Neural crest cell (in vitro differentiated cells): ENCODE measurements at regions not wholly inside any gene's neighbourhood (a gene's known extent, or its start where the extent isn't known, plus 50 kb on each side); places are given as distances from the start of the nearest gene placed in this dataset.
A peak's percentile ranks its signal among the peaks of the same experiment; 100 is the strongest.

Experiments
- DNase-seq: peaks from one replicate; pipeline ENCODE4 v3.0.0; 2021; ENCODE audit warnings: low read depth, mixed read lengths, low spot score
- H3K27ac Mint-ChIP-seq: one replicate; pipeline ENCODE4 v1.8.0; 2021; ENCODE audit warnings: mild to moderate bottlenecking, mixed read lengths; ENCODE audit not compliant: unreplicated experiment
- H3K27me3 Mint-ChIP-seq: 2 replicates; pipeline ENCODE4 v1.8.0; 2021; ENCODE audit warnings: low read depth, mild to moderate bottlenecking, mixed read lengths
- H3K36me3 Mint-ChIP-seq: 2 replicates; pipeline ENCODE4 v1.8.0; 2021; ENCODE audit warnings: low read depth, mild to moderate bottlenecking, mixed read lengths
- H3K4me1 Mint-ChIP-seq: 2 replicates; pipeline ENCODE4 v1.8.0; 2021; ENCODE audit warnings: mixed read lengths
- H3K4me3 Mint-ChIP-seq: one replicate; pipeline ENCODE4 v1.8.0; 2021; ENCODE audit warnings: mild to moderate bottlenecking, mixed read lengths
- H3K9me3 Mint-ChIP-seq: 2 replicates; pipeline ENCODE4 v1.8.0; 2021; ENCODE audit warnings: mixed read lengths
- TF ChIP-seq, protein P1 (sequence below): fragments of 200-600 bp; sonication (generic); conservative IDR thresholded peaks from 2 replicates; pipeline ENCODE4 v1.5.0; 2021; ENCODE audit warnings: antibody characterized with exemption, mild to moderate bottlenecking

DNA sequence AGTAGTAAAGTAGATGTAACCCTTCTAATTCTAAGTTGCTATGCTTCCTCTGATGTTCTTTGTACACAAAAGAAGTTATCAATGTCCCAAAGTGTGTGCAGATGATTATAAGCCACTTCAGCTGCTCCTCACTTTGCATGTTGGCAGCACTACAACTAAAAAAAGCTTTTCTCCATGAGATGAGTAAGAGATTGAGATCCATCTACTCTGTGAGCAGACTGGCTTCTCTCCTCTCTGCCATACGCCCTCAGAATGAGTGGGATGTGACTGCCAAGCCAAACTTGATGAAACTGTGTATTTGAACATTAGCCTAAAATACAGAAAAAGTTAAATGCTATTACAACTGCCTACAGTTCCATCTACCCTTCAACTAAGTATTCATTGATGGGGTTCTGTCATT, 102.9 kb upstream of the ETV1 start:
- no peaks in the 10 kb centered on the region for H3K4me1 Mint-ChIP-seq

DNA sequence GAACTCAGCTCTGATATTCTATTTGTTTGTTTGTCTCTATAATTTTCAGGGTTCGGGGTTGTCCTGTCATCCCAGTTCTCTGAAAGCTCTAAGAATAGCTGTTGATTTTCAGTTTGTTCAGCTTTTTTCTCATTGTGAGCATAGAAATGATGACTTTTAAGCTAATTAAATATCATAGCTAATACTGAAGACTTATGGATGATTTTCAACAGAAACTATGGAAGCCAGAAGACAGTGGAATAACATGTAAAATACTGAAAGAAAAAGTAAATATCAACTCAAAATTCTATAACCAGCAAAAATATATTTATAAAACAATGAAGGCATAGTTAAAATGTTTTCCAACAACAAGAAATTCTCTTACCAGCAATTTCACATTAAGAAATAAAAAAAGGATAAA, 96.4 kb upstream of the ETV1 start:
- H3K4me1 Mint-ChIP-seq: no peaks in the 10 kb centered on the region
- H3K36me3 Mint-ChIP-seq: peaks cover 29% of the 10 kb centered on the region
- peaks cover 27% of the 10 kb centered on the region for H3K9me3 Mint-ChIP-seq

More for the DNA sequence above, 102.9 kb upstream of the ETV1 start:
- Mint-ChIP-seq H3K27me3 (no peaks in the 10 kb centered on the region), H3K36me3 (peaks cover 6% of the 10 kb centered on the region), H3K4me3 (no peak overlapping the region), H3K27ac (no peak overlapping the region), H3K9me3 (peaks cover 4% of the 10 kb centered on the region)
- TF ChIP-seq, protein P1, sequence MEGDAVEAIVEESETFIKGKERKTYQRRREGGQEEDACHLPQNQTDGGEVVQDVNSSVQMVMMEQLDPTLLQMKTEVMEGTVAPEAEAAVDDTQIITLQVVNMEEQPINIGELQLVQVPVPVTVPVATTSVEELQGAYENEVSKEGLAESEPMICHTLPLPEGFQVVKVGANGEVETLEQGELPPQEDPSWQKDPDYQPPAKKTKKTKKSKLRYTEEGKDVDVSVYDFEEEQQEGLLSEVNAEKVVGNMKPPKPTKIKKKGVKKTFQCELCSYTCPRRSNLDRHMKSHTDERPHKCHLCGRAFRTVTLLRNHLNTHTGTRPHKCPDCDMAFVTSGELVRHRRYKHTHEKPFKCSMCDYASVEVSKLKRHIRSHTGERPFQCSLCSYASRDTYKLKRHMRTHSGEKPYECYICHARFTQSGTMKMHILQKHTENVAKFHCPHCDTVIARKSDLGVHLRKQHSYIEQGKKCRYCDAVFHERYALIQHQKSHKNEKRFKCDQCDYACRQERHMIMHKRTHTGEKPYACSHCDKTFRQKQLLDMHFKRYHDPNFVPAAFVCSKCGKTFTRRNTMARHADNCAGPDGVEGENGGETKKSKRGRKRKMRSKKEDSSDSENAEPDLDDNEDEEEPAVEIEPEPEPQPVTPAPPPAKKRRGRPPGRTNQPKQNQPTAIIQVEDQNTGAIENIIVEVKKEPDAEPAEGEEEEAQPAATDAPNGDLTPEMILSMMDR: no peak
- no peak for DNase-seq

DNA sequence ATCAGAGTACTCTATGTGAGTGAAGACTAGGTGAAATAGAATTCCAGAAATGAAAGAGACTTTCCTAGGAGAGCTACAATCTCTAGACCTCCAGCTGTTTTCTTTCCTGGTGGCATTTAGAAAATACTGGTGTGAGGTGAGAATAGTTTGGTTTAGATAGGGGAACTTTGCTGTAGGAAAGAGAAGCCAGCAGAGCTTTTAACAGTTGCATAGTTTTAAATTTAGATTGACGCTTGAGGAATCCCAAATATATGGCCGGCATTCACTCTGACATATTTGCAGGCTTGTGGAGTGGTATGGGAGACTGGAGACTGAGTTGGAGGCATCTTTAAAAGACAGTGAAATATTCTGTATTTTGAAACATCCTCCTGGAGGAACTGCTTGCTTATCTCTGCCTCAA, 94.3 kb upstream of the ETV1 start:
- H3K4me3 Mint-ChIP-seq: no peak overlapping the region
- TF ChIP-seq, protein P1: no peak

More for the DNA sequence above, 96.4 kb upstream of the ETV1 start:
- TF ChIP-seq, protein P1: no peak
- Mint-ChIP-seq H3K27ac (no peak overlapping the region), H3K27me3 (no peaks in the 10 kb centered on the region), H3K4me3 (no peak overlapping the region)
- no peak for DNase-seq

DNA sequence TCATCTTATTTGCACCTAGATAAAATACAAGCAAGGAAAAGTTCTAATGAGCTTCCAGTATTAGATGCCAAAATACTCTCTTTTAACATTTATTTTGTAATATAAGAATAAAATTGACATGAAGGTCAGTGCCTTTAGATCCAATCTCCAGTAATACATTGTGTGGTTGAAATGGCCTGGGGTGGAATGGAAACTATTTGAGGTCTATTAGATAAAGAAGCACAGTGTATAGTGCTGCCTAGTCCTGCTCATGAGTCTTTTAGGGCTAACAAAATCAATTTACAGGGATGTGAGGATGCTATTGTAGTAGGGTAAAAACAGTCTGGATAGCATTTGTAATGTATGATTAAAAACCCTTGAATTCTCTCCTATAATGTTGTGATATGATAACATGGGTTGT, 84.5 kb upstream of the ETV1 start:
- peaks cover 8% of the 10 kb centered on the region for H3K9me3 Mint-ChIP-seq
- H3K4me1 Mint-ChIP-seq: peaks cover 9% of the 10 kb centered on the region
- DNase-seq: no peak
- no peak overlapping the region for H3K4me3 Mint-ChIP-seq
- H3K36me3 Mint-ChIP-seq: peaks cover 5% of the 10 kb centered on the region
- H3K27me3 Mint-ChIP-seq: no peaks in the 10 kb centered on the region
- no peak overlapping the region for H3K27ac Mint-ChIP-seq
- TF ChIP-seq, protein P1: no peak

More for the DNA sequence above, 94.3 kb upstream of the ETV1 start:
- Mint-ChIP-seq H3K9me3 (peaks cover 33% of the 10 kb centered on the region), H3K27me3 (no peaks in the 10 kb centered on the region), H3K27ac (no peak overlapping the region), H3K4me1 (no peaks in the 10 kb centered on the region), H3K36me3 (peaks cover 29% of the 10 kb centered on the region)
- no peak for DNase-seq

DNA sequence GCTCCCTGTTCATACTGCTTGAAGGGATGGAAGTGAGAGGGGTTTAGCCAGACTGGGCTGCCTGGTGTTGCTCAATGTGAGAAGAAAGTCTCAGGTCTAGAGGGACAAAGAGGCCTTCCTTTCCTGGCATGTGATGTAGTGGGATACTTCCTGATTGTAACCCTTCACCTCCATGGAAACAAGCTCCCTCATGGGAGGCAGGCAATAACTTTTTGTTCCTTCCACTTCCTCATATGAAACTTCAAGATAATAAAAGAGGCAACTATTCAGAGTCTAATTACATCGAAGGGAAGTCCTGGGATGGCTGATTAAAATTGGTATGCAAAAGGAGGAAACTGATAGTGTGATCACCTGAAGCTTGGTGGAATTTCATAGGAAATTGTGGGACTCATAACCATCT, 84.1 kb upstream of the ETV1 start:
- Mint-ChIP-seq H3K9me3 (peaks cover 8% of the 10 kb centered on the region), H3K27ac (peak overlapping the region; percentile 86), H3K27me3 (no peaks in the 10 kb centered on the region), H3K4me1 (peaks cover 9% of the 10 kb centered on the region), H3K36me3 (peaks cover 5% of the 10 kb centered on the region), H3K4me3 (no peak overlapping the region)
- no peak for DNase-seq
- TF ChIP-seq, protein P1: no peak

DNA sequence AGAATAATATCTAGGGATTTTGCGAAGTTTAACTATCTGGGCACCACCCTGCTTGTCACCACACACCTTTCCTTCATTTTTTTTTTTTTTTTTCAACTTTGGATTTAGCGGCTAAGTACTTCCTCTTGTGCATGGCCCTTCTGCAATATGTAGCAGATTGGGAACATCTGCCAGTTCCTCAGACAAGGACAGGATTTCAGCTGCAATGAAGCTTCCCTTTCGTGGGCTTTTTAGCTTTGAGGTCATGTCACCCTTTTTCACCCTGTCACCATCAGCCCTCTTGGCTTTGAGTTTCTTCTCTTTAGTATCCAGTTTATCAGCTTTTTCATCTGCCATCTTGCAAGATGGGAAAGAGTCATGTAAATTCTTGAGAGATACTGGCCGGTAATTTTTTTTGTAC, 81.6 kb upstream of the ETV1 start:
- TF ChIP-seq, protein P1: no peak
- peaks cover 12% of the 10 kb centered on the region for H3K9me3 Mint-ChIP-seq
- peaks cover 9% of the 10 kb centered on the region for H3K4me1 Mint-ChIP-seq
- peaks cover 7% of the 10 kb centered on the region for H3K36me3 Mint-ChIP-seq
- no peaks in the 10 kb centered on the region for H3K27me3 Mint-ChIP-seq
- no peak overlapping the region for H3K4me3 Mint-ChIP-seq
- H3K27ac Mint-ChIP-seq: no peak overlapping the region
- DNase-seq: no peak
